HL-60 (cell line): ENCODE measurements at regions not wholly inside any gene's neighbourhood (a gene's known extent, or its start where the extent isn't known, plus 50 kb on each side); places are given as distances from the start of the nearest gene placed in this dataset.

ENCODE experiments used
- GABPA ChIP-seq: IDR thresholded peaks from 2 replicates; pipeline ENCODE4 v1.6.1; 2012; ENCODE audit warnings: low read depth
- POLR2AphosphoS5 ChIP-seq: IDR thresholded peaks from 2 replicates; pipeline ENCODE4 v1.6.1; 2012; ENCODE audit warnings: low read depth
- SPI1 ChIP-seq: IDR thresholded peaks from 2 replicates; pipeline ENCODE4 v1.6.1; 2012; ENCODE audit warnings: low read depth, mild to moderate bottlenecking, borderline replicate concordance
- TF ChIP-seq, protein P1 (sequence below): IDR thresholded peaks from one replicate; pipeline ENCODE4 v1.5.1; 2011; ENCODE audit warnings: low read length, control low read depth, inconsistent platforms; ENCODE audit not compliant: insufficient read depth
- TF ChIP-seq, protein P2 (sequence below): IDR thresholded peaks from 2 replicates; pipeline ENCODE4 v1.6.1; 2012; ENCODE audit warnings: low read depth; ENCODE audit not compliant: insufficient replicate concordance

DNA sequence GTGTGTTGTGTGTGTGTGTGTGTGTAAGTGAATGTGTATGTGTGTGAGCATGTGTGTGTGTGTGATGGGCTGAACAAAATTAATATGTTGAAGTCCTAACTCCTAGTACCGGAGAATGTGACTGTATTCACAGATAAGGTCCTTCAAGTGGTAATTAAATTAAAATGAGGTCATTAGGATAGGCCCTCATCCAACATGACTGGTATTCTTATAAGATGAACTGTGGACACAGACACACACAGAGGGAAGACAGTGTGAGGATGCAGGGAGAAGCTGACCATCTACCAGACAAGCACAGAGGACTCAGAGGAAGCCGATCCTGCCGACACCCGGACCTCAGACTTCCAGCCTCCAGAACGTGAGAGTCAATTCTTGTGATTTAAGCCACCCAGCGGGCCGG, 91.2 kb upstream of the PGBD5 start:
- TF ChIP-seq, protein P1, sequence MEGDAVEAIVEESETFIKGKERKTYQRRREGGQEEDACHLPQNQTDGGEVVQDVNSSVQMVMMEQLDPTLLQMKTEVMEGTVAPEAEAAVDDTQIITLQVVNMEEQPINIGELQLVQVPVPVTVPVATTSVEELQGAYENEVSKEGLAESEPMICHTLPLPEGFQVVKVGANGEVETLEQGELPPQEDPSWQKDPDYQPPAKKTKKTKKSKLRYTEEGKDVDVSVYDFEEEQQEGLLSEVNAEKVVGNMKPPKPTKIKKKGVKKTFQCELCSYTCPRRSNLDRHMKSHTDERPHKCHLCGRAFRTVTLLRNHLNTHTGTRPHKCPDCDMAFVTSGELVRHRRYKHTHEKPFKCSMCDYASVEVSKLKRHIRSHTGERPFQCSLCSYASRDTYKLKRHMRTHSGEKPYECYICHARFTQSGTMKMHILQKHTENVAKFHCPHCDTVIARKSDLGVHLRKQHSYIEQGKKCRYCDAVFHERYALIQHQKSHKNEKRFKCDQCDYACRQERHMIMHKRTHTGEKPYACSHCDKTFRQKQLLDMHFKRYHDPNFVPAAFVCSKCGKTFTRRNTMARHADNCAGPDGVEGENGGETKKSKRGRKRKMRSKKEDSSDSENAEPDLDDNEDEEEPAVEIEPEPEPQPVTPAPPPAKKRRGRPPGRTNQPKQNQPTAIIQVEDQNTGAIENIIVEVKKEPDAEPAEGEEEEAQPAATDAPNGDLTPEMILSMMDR: no peak
- TF ChIP-seq GABPA (no peak), POLR2AphosphoS5 (no peak), SPI1 (no peak)
- TF ChIP-seq, protein P2, sequence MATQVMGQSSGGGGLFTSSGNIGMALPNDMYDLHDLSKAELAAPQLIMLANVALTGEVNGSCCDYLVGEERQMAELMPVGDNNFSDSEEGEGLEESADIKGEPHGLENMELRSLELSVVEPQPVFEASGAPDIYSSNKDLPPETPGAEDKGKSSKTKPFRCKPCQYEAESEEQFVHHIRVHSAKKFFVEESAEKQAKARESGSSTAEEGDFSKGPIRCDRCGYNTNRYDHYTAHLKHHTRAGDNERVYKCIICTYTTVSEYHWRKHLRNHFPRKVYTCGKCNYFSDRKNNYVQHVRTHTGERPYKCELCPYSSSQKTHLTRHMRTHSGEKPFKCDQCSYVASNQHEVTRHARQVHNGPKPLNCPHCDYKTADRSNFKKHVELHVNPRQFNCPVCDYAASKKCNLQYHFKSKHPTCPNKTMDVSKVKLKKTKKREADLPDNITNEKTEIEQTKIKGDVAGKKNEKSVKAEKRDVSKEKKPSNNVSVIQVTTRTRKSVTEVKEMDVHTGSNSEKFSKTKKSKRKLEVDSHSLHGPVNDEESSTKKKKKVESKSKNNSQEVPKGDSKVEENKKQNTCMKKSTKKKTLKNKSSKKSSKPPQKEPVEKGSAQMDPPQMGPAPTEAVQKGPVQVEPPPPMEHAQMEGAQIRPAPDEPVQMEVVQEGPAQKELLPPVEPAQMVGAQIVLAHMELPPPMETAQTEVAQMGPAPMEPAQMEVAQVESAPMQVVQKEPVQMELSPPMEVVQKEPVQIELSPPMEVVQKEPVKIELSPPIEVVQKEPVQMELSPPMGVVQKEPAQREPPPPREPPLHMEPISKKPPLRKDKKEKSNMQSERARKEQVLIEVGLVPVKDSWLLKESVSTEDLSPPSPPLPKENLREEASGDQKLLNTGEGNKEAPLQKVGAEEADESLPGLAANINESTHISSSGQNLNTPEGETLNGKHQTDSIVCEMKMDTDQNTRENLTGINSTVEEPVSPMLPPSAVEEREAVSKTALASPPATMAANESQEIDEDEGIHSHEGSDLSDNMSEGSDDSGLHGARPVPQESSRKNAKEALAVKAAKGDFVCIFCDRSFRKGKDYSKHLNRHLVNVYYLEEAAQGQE: no peak
